ENCODE measurements at regions not wholly inside any gene's neighbourhood (a gene's known extent, or its start where the extent isn't known, plus 50 kb on each side); places are given as distances from the start of the nearest gene placed in this dataset.

- TF ChIP-seq POLR2AphosphoS5 (IDR thresholded peaks at IDR 0.05; ENCODE audit: low read depth, low read length) (no peak), POLR2A (IDR thresholded peaks at IDR 0.05; ENCODE audit: low read depth, low read length) (no peak), SPI1 (IDR thresholded peaks at IDR 0.05; ENCODE audit: low read depth, low read length) (no peak), TAF1 (IDR thresholded peaks at IDR 0.05; ENCODE audit: low read depth, low read length) (no peak), PAX5 (IDR thresholded peaks at IDR 0.05; ENCODE audit: insufficient read depth, low read length, severe bottlenecking) (no peak)
Observed at GRCh38 chr1:55604749-55605148, 389.6 kb upstream of the USP24 start.
